ENCODE measurements at regions not wholly inside any gene's neighbourhood (a gene's known extent, or its start where the extent isn't known, plus 50 kb on each side); places are given as distances from the start of the nearest gene placed in this dataset.

- Histone ChIP-seq H3K27me3 (ENCODE audit: insufficient read depth, low read length) (no peaks in the 10 kb centered on the region), H2AFZ (ENCODE audit: low read depth, low read length) (no peak overlapping the region), H3K27ac (ENCODE audit: low read depth, low read length) (no peak overlapping the region), H4K20me1 (ENCODE audit: insufficient read depth, low read length) (no peaks in the 10 kb centered on the region), H3K4me1 (ENCODE audit: insufficient read depth, low read length) (no peaks in the 10 kb centered on the region), H3K79me2 (ENCODE audit: insufficient read depth, low read length) (no peaks in the 10 kb centered on the region), H3K4me3 (ENCODE audit: insufficient read depth, low read depth, low read length) (no peak overlapping the region), H3K9me3 (ENCODE audit: insufficient read depth, low read depth, low read length) (no peaks in the 10 kb centered on the region), H3K4me2 (ENCODE audit: low read length) (no peak overlapping the region), H3K9ac (ENCODE audit: low read length) (no peak overlapping the region), H3K36me3 (ENCODE audit: insufficient read depth, low read length) (no peaks in the 10 kb centered on the region)
- FAIRE-seq (no peak), DNase-seq (ENCODE audit: low read depth) (no peak)
- no peaks in the 10 kb centered on the region for H3K9me3 Mint-ChIP-seq (ENCODE audit: unreplicated experiment)
- H3K27ac Mint-ChIP-seq (ENCODE audit: unreplicated experiment): no peak overlapping the region
- no peak for TF ChIP-seq EZH2 (IDR thresholded peaks at IDR 0.05; ENCODE audit: insufficient read depth, low read length)
- TF ChIP-seq, protein P1, sequence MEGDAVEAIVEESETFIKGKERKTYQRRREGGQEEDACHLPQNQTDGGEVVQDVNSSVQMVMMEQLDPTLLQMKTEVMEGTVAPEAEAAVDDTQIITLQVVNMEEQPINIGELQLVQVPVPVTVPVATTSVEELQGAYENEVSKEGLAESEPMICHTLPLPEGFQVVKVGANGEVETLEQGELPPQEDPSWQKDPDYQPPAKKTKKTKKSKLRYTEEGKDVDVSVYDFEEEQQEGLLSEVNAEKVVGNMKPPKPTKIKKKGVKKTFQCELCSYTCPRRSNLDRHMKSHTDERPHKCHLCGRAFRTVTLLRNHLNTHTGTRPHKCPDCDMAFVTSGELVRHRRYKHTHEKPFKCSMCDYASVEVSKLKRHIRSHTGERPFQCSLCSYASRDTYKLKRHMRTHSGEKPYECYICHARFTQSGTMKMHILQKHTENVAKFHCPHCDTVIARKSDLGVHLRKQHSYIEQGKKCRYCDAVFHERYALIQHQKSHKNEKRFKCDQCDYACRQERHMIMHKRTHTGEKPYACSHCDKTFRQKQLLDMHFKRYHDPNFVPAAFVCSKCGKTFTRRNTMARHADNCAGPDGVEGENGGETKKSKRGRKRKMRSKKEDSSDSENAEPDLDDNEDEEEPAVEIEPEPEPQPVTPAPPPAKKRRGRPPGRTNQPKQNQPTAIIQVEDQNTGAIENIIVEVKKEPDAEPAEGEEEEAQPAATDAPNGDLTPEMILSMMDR (IDR thresholded peaks at IDR 0.05; ENCODE audit: insufficient read depth, low read depth, low read length): no peak
- no peak overlapping the region for H3K4me3 Mint-ChIP-seq (ENCODE audit: unreplicated experiment)
- H3K36me3 Mint-ChIP-seq (ENCODE audit: low read depth, unreplicated experiment): no peaks in the 10 kb centered on the region
- H3K27me3 Mint-ChIP-seq (ENCODE audit: low read depth, unreplicated experiment): no peaks in the 10 kb centered on the region
- no peaks in the 10 kb centered on the region for H3K4me1 Mint-ChIP-seq (ENCODE audit: low read depth, unreplicated experiment)
These were observed 107.3 kb upstream of the PTPRR start for GRCh38 chr12:71027856-71028255.

DNA sequence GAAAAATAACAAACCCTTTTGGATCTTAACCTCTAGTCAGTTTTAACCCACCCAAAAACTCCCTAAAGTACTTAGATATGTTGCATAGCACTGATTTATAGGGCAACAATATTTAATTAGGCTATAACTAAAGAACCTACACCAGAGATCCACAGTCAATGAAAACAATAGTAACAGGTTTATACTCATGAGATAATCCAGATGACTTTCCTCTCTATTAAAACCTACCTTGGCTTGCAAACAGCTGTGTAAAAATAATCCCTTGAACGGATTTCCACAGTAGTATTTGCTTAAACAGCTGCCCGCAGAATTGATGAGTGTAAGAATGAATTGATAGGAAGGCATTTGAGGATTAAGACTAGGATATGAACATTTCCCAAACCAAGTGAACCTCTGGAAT is 104.3 kb upstream of the PTPRR start:
- H2AFZ ChIP-seq (ENCODE audit: low read depth, low read length): no peak overlapping the region
- H4K20me1 ChIP-seq (ENCODE audit: insufficient read depth, low read length): no peaks in the 10 kb centered on the region
- no peak overlapping the region for H3K27ac ChIP-seq (ENCODE audit: low read depth, low read length)
- DNase-seq (ENCODE audit: low read depth): no peak
- no peak for TF ChIP-seq EZH2 (IDR thresholded peaks at IDR 0.05; ENCODE audit: insufficient read depth, low read length)
- no peaks in the 10 kb centered on the region for H3K36me3 ChIP-seq (ENCODE audit: insufficient read depth, low read length)
- H3K4me2 ChIP-seq (ENCODE audit: low read length): no peak overlapping the region
- H3K27me3 ChIP-seq (ENCODE audit: insufficient read depth, low read length): no peaks in the 10 kb centered on the region
- H3K27ac Mint-ChIP-seq (ENCODE audit: unreplicated experiment): no peak overlapping the region
- no peak overlapping the region for H3K9ac ChIP-seq (ENCODE audit: low read length)
- no peak overlapping the region for H3K4me3 Mint-ChIP-seq (ENCODE audit: unreplicated experiment)
- H3K27me3 Mint-ChIP-seq (ENCODE audit: low read depth, unreplicated experiment): no peaks in the 10 kb centered on the region
- H3K4me1 Mint-ChIP-seq (ENCODE audit: low read depth, unreplicated experiment): no peaks in the 10 kb centered on the region
- no peaks in the 10 kb centered on the region for H3K9me3 ChIP-seq (ENCODE audit: insufficient read depth, low read depth, low read length)
- no peak for FAIRE-seq
- H3K9me3 Mint-ChIP-seq (ENCODE audit: unreplicated experiment): no peaks in the 10 kb centered on the region
- no peaks in the 10 kb centered on the region for H3K36me3 Mint-ChIP-seq (ENCODE audit: low read depth, unreplicated experiment)
- no peak overlapping the region for H3K4me3 ChIP-seq (ENCODE audit: insufficient read depth, low read depth, low read length)
- H3K4me1 ChIP-seq (ENCODE audit: insufficient read depth, low read length): no peaks in the 10 kb centered on the region
- no peaks in the 10 kb centered on the region for H3K79me2 ChIP-seq (ENCODE audit: insufficient read depth, low read length)

DNA sequence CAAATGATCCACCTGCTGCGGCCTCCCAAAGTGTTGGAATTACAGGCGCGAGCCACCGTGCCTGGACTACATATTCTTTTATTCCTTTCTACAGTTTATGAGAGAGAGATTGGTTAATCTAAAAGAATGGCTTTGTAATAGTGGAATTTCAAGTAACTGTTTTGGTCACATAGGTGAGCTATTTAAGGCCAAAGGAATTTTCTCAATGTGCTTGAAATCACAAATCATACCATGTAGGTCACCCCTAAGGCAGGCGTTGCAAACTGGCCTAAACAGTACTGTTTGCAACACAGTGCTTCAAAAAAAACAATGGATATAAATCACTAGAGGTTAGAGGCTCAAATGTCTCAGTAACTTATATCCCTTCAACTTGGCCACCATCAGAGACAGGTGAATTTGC is 103.7 kb upstream of the PTPRR start:
- no peaks in the 10 kb centered on the region for H3K79me2 ChIP-seq (ENCODE audit: insufficient read depth, low read length)
- H2AFZ ChIP-seq (ENCODE audit: low read depth, low read length): no peak overlapping the region
- no peak overlapping the region for H3K4me3 ChIP-seq (ENCODE audit: insufficient read depth, low read depth, low read length)
- Mint-ChIP-seq H3K4me1 (ENCODE audit: low read depth, unreplicated experiment) (no peaks in the 10 kb centered on the region), H3K27ac (ENCODE audit: unreplicated experiment) (no peak overlapping the region), H3K9me3 (ENCODE audit: unreplicated experiment) (no peaks in the 10 kb centered on the region), H3K4me3 (ENCODE audit: unreplicated experiment) (no peak overlapping the region), H3K27me3 (ENCODE audit: low read depth, unreplicated experiment) (no peaks in the 10 kb centered on the region), H3K36me3 (ENCODE audit: low read depth, unreplicated experiment) (no peaks in the 10 kb centered on the region)
- H3K27me3 ChIP-seq (ENCODE audit: insufficient read depth, low read length): no peaks in the 10 kb centered on the region
- no peak overlapping the region for H3K27ac ChIP-seq (ENCODE audit: low read depth, low read length)
- H4K20me1 ChIP-seq (ENCODE audit: insufficient read depth, low read length): no peaks in the 10 kb centered on the region
- FAIRE-seq: no peak
- H3K36me3 ChIP-seq (ENCODE audit: insufficient read depth, low read length): no peaks in the 10 kb centered on the region
- H3K9me3 ChIP-seq (ENCODE audit: insufficient read depth, low read depth, low read length): no peaks in the 10 kb centered on the region
- no peak overlapping the region for H3K9ac ChIP-seq (ENCODE audit: low read length)
- no peak for DNase-seq (ENCODE audit: low read depth)
- TF ChIP-seq, protein P1 (IDR thresholded peaks at IDR 0.05; ENCODE audit: insufficient read depth, low read depth, low read length): no peak
- no peak for TF ChIP-seq EZH2 (IDR thresholded peaks at IDR 0.05; ENCODE audit: insufficient read depth, low read length)
- no peaks in the 10 kb centered on the region for H3K4me1 ChIP-seq (ENCODE audit: insufficient read depth, low read length)
- no peak overlapping the region for H3K4me2 ChIP-seq (ENCODE audit: low read length)
